ENCODE measurements at regions not wholly inside any gene's neighbourhood (a gene's known extent, or its start where the extent isn't known, plus 50 kb on each side); places are given as distances from the start of the nearest gene placed in this dataset.

DNA sequence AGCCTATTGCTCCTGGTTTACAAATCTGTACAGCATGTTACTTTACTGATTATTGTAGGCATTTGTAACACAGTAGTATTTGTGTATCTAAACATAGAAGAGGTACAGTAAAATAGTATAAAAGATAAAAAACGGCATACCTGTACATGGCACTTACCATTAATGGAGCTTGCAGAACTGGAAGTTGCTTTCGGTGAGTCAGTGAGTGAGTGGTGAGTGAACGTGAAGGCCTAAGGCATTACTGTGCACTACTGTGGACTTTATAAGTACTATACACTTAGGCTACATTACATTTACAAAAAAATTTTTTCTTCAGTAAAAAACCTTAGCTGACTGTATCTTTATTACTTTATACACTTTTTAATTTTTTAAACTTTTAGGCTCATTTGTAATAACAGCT is 90.9 kb downstream of the RAP2B start:
- TF ChIP-seq, protein P1, sequence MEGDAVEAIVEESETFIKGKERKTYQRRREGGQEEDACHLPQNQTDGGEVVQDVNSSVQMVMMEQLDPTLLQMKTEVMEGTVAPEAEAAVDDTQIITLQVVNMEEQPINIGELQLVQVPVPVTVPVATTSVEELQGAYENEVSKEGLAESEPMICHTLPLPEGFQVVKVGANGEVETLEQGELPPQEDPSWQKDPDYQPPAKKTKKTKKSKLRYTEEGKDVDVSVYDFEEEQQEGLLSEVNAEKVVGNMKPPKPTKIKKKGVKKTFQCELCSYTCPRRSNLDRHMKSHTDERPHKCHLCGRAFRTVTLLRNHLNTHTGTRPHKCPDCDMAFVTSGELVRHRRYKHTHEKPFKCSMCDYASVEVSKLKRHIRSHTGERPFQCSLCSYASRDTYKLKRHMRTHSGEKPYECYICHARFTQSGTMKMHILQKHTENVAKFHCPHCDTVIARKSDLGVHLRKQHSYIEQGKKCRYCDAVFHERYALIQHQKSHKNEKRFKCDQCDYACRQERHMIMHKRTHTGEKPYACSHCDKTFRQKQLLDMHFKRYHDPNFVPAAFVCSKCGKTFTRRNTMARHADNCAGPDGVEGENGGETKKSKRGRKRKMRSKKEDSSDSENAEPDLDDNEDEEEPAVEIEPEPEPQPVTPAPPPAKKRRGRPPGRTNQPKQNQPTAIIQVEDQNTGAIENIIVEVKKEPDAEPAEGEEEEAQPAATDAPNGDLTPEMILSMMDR (IDR thresholded peaks at IDR 0.05) = no peak
- TF ChIP-seq SMC3 (IDR thresholded peaks at IDR 0.05) (no peak), RCOR1 (IDR thresholded peaks at IDR 0.05; ENCODE audit: low read depth, low read length) (no peak), CBX2 (IDR thresholded peaks at IDR 0.05; ENCODE audit: borderline replicate concordance, low read depth) (no peak), EP300 (IDR thresholded peaks at IDR 0.05) (no peak), CHD4 (IDR thresholded peaks at IDR 0.05; ENCODE audit: borderline replicate concordance) (no peak), JUN (IDR thresholded peaks at IDR 0.05) (no peak)
- TF ChIP-seq, protein P2, sequence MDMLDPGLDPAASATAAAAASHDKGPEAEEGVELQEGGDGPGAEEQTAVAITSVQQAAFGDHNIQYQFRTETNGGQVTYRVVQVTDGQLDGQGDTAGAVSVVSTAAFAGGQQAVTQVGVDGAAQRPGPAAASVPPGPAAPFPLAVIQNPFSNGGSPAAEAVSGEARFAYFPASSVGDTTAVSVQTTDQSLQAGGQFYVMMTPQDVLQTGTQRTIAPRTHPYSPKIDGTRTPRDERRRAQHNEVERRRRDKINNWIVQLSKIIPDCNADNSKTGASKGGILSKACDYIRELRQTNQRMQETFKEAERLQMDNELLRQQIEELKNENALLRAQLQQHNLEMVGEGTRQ (IDR thresholded peaks at IDR 0.05) = no peak
- TF ChIP-seq, protein P3, sequence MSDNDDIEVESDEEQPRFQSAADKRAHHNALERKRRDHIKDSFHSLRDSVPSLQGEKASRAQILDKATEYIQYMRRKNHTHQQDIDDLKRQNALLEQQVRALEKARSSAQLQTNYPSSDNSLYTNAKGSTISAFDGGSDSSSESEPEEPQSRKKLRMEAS (IDR thresholded peaks at IDR 0.05) = no peak
- TF ChIP-seq, protein P4, sequence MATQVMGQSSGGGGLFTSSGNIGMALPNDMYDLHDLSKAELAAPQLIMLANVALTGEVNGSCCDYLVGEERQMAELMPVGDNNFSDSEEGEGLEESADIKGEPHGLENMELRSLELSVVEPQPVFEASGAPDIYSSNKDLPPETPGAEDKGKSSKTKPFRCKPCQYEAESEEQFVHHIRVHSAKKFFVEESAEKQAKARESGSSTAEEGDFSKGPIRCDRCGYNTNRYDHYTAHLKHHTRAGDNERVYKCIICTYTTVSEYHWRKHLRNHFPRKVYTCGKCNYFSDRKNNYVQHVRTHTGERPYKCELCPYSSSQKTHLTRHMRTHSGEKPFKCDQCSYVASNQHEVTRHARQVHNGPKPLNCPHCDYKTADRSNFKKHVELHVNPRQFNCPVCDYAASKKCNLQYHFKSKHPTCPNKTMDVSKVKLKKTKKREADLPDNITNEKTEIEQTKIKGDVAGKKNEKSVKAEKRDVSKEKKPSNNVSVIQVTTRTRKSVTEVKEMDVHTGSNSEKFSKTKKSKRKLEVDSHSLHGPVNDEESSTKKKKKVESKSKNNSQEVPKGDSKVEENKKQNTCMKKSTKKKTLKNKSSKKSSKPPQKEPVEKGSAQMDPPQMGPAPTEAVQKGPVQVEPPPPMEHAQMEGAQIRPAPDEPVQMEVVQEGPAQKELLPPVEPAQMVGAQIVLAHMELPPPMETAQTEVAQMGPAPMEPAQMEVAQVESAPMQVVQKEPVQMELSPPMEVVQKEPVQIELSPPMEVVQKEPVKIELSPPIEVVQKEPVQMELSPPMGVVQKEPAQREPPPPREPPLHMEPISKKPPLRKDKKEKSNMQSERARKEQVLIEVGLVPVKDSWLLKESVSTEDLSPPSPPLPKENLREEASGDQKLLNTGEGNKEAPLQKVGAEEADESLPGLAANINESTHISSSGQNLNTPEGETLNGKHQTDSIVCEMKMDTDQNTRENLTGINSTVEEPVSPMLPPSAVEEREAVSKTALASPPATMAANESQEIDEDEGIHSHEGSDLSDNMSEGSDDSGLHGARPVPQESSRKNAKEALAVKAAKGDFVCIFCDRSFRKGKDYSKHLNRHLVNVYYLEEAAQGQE (IDR thresholded peaks at IDR 0.05) = no peak

Measured in A549 (cell line).